ENCODE measurements at regions not wholly inside any gene's neighbourhood (a gene's known extent, or its start where the extent isn't known, plus 50 kb on each side); places are given as distances from the start of the nearest gene placed in this dataset.

GRCh38 chr2:65868177-65868576, 435.8 kb upstream of the SPRED2 start:
- Mint-ChIP-seq H3K4me3 (no peak overlapping the region), H3K4me1 (no peaks in the 10 kb centered on the region), H3K27me3 (peaks cover 13% of the 10 kb centered on the region), H3K9me3 (ENCODE audit: insufficient read depth) (no peaks in the 10 kb centered on the region), H3K27ac (no peak overlapping the region)
- Histone ChIP-seq H4K20me1 (ENCODE audit: control insufficient read depth, insufficient read depth, low read length, poor library complexity, severe bottlenecking) (no peaks in the 10 kb centered on the region), H3K9ac (ENCODE audit: low read length) (no peak overlapping the region), H3K27ac (ENCODE audit: low read length in 2 of 2) (no peak overlapping the region), H3K4me2 (replicated peaks; ENCODE audit: low read depth, low read length, poor library complexity, severe bottlenecking) (no peak overlapping the region), H2AFZ (ENCODE audit: insufficient read depth, low read depth, low read length, poor library complexity, severe bottlenecking) (no peak overlapping the region), H3K79me2 (ENCODE audit: control insufficient read depth, insufficient read depth, low read length) (no peaks in the 10 kb centered on the region), H3K36me3 (replicated peaks in 1 of 2; ENCODE audit: control extremely low read depth in 1 of 2, control insufficient read depth in 1 of 2, extremely low read depth in 1 of 2, insufficient read depth in 2 of 2, low read length in 1 of 2) (no peaks in the 10 kb centered on the region), H3K4me3 (ENCODE audit: control extremely low read depth in 1 of 5, extremely low read depth in 1 of 5, insufficient read depth in 1 of 5, low read depth in 2 of 5, low read length in 4 of 5) (no peak overlapping the region), H3K27me3 (replicated peaks in 1 of 4; ENCODE audit: control extremely low read depth in 1 of 4, control insufficient read depth in 3 of 4, insufficient read depth in 4 of 4, low read length in 3 of 4) (peaks cover 0 to 4% (median 0%) of the 10 kb centered on the region in 4 experiments), H3K4me1 (ENCODE audit: control insufficient read depth in 2 of 2, insufficient read depth in 2 of 2, low read length in 2 of 2) (no peaks in the 10 kb centered on the region), H3K9me3 (ENCODE audit: control extremely low read depth in 1 of 3, control insufficient read depth in 2 of 3, insufficient read depth in 1 of 3, low read length in 2 of 3) (no peaks in the 10 kb centered on the region)
- DNase-seq, result no peak
- ChIA-PET CTCF (no interaction called here), POLR2A (no interaction called here)
- intact Hi-C loops (cut with micrococcal nuclease), result no loop called here
- WGBS (ENCODE audit: insufficient coverage), result 84% methylated on average over 2 of the region's 5 CpGs
- ATAC-seq (ENCODE audit: low read depth), result no peak
- TF ChIP-seq EZH2 (IDR thresholded peaks at IDR 0.05; ENCODE audit: borderline replicate concordance, insufficient read depth, low read depth, low read length, poor library complexity, severe bottlenecking), result no peak
- no peak for TF ChIP-seq CTCF (IDR thresholded peaks at IDR 0.05)

GRCh38 chr2:65867446-65867845, 435.0 kb upstream of the SPRED2 start:
- H3K4me1 Mint-ChIP-seq, result no peaks in the 10 kb centered on the region
- H3K9ac ChIP-seq (ENCODE audit: low read length), result no peak overlapping the region
- POLR2A ChIA-PET, result no interaction called here
- H3K27ac ChIP-seq (ENCODE audit: low read length in 2 of 2), result no peak overlapping the region
- TF ChIP-seq CTCF (IDR thresholded peaks at IDR 0.05), result no peak
- TF ChIP-seq EZH2 (IDR thresholded peaks at IDR 0.05; ENCODE audit: borderline replicate concordance, insufficient read depth, low read depth, low read length, poor library complexity, severe bottlenecking), result no peak
- H3K9me3 Mint-ChIP-seq (ENCODE audit: insufficient read depth), result no peaks in the 10 kb centered on the region
- H4K20me1 ChIP-seq (ENCODE audit: control insufficient read depth, insufficient read depth, low read length, poor library complexity, severe bottlenecking), result no peaks in the 10 kb centered on the region
- no peaks in the 10 kb centered on the region for H3K4me1 ChIP-seq (ENCODE audit: control insufficient read depth in 2 of 2, insufficient read depth in 2 of 2, low read length in 2 of 2)
- intact Hi-C loops (cut with micrococcal nuclease), result no loop called here
- ATAC-seq (ENCODE audit: low read depth) (no peak), DNase-seq (no peak)
- no peaks in the 10 kb centered on the region for H3K9me3 ChIP-seq (ENCODE audit: control extremely low read depth in 1 of 3, control insufficient read depth in 2 of 3, insufficient read depth in 1 of 3, low read length in 2 of 3)
- H3K36me3 ChIP-seq (replicated peaks in 1 of 2; ENCODE audit: control extremely low read depth in 1 of 2, control insufficient read depth in 1 of 2, extremely low read depth in 1 of 2, insufficient read depth in 2 of 2, low read length in 1 of 2), result no peaks in the 10 kb centered on the region
- no peak overlapping the region for H3K27ac Mint-ChIP-seq
- H3K27me3 ChIP-seq (replicated peaks in 1 of 4; ENCODE audit: control extremely low read depth in 1 of 4, control insufficient read depth in 3 of 4, insufficient read depth in 4 of 4, low read length in 3 of 4), result peaks cover 0 to 4% (median 0%) of the 10 kb centered on the region in 4 experiments
- no peak overlapping the region for H3K4me3 Mint-ChIP-seq
- H3K27me3 Mint-ChIP-seq, result peaks cover 13% of the 10 kb centered on the region
- no peak overlapping the region for H2AFZ ChIP-seq (ENCODE audit: insufficient read depth, low read depth, low read length, poor library complexity, severe bottlenecking)
- CTCF ChIA-PET, result no interaction called here
- no peak overlapping the region for H3K4me2 ChIP-seq (replicated peaks; ENCODE audit: low read depth, low read length, poor library complexity, severe bottlenecking)
- no peaks in the 10 kb centered on the region for H3K79me2 ChIP-seq (ENCODE audit: control insufficient read depth, insufficient read depth, low read length)
- WGBS (ENCODE audit: insufficient coverage), result 40% methylated on average over 1 of the region's 4 CpGs
- H3K4me3 ChIP-seq (ENCODE audit: control extremely low read depth in 1 of 5, extremely low read depth in 1 of 5, insufficient read depth in 1 of 5, low read depth in 2 of 5, low read length in 4 of 5), result no peak overlapping the region

All from B cell (primary cell).